Prostate gland (tissue), 2 donors: ENCODE measurements at regions not wholly inside any gene's neighbourhood (a gene's known extent, or its start where the extent isn't known, plus 50 kb on each side); places are given as distances from the start of the nearest gene placed in this dataset.

Experiments
- POLR2A ChIP-seq: fragments of 450-650 bp; IDR thresholded peaks from one replicate; pipeline ENCODE4 v1.6.1; 2016; ENCODE audit warnings: antibody characterized with exemption, mild to moderate bottlenecking
- POLR2AphosphoS5 ChIP-seq: sonication (generic); formaldehyde crosslinking; IDR thresholded peaks from one replicate; pipeline ENCODE4 v1.6.1; 2017; ENCODE audit warnings: antibody characterized with exemption
- TF ChIP-seq, protein P1 (sequence below), 4 experiments: fragments of 200-600 bp in 2 of 4; fragments of 450-650 bp in 2 of 4; sonication (generic) in 2 of 4; IDR thresholded peaks; 1 replicate in 3 of 4; 2 replicates in 1 of 4; pipeline ENCODE4 v1.5.1; 2016 to 2019; ENCODE audit warnings: antibody characterized with exemption in 4 of 4, mild to moderate bottlenecking in 2 of 4, moderate library complexity in 2 of 4

DNA sequence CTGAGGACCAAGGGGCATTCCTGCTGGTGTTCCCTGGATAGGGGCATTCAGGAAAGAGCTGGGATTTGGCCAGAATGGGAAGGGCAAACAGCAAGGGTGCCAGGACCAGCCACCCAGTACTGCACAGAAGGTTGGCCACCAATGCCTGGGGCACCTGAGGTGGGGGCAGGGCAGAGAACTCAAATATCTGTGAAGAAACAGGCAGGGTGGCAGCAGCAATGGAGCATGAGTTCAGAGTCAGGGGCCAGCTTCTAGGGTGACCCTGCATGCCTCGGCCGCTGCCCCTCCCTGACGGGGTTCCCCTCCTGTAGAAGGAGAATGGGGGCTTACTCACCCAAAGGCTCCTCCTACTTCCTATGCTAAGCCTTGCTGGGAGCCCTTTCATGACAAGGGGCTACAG, 79.3 kb upstream of the SHANK2 start:
- TF ChIP-seq, protein P1, sequence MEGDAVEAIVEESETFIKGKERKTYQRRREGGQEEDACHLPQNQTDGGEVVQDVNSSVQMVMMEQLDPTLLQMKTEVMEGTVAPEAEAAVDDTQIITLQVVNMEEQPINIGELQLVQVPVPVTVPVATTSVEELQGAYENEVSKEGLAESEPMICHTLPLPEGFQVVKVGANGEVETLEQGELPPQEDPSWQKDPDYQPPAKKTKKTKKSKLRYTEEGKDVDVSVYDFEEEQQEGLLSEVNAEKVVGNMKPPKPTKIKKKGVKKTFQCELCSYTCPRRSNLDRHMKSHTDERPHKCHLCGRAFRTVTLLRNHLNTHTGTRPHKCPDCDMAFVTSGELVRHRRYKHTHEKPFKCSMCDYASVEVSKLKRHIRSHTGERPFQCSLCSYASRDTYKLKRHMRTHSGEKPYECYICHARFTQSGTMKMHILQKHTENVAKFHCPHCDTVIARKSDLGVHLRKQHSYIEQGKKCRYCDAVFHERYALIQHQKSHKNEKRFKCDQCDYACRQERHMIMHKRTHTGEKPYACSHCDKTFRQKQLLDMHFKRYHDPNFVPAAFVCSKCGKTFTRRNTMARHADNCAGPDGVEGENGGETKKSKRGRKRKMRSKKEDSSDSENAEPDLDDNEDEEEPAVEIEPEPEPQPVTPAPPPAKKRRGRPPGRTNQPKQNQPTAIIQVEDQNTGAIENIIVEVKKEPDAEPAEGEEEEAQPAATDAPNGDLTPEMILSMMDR (IDR thresholded peaks at IDR 0.05): no peak
- TF ChIP-seq POLR2A (no peak), POLR2AphosphoS5 (no peak)
